GM20000 (cell line): ENCODE measurements at regions not wholly inside any gene's neighbourhood (a gene's known extent, or its start where the extent isn't known, plus 50 kb on each side); places are given as distances from the start of the nearest gene placed in this dataset.

Experiments
- DNase-seq: peaks from one replicate; pipeline ENCODE4 v3.0.0; 2012; ENCODE audit warnings: low spot score
- TF ChIP-seq, protein P1 (sequence below): IDR thresholded peaks from 2 replicates; pipeline ENCODE4 v1.5.1; 2012; ENCODE audit warnings: mild to moderate bottlenecking, control low read depth; ENCODE audit errors: extremely low read depth, missing control alignments

DNA sequence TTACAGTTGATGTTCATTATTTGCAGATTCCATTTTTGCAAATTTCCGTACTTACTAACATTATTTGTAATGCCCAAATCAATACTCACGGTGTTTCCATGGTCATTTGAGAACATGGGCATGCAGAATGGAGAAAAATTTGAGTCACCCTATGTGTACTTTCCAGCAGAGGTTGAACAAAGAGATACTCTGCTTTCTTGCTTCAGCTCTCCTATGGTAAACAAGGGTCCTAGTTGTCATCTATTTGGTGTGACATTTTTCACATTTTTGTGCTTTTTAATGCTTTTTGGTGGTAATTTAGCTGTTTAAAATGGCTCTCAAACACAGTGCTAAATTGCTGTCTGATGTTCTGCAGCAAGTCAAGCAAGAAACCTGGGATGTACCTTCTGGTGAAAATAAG lies 444.4 kb upstream of the CELF4 start:
- DNase-seq, result no peak
- TF ChIP-seq, protein P1, sequence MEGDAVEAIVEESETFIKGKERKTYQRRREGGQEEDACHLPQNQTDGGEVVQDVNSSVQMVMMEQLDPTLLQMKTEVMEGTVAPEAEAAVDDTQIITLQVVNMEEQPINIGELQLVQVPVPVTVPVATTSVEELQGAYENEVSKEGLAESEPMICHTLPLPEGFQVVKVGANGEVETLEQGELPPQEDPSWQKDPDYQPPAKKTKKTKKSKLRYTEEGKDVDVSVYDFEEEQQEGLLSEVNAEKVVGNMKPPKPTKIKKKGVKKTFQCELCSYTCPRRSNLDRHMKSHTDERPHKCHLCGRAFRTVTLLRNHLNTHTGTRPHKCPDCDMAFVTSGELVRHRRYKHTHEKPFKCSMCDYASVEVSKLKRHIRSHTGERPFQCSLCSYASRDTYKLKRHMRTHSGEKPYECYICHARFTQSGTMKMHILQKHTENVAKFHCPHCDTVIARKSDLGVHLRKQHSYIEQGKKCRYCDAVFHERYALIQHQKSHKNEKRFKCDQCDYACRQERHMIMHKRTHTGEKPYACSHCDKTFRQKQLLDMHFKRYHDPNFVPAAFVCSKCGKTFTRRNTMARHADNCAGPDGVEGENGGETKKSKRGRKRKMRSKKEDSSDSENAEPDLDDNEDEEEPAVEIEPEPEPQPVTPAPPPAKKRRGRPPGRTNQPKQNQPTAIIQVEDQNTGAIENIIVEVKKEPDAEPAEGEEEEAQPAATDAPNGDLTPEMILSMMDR, result no peak

DNA sequence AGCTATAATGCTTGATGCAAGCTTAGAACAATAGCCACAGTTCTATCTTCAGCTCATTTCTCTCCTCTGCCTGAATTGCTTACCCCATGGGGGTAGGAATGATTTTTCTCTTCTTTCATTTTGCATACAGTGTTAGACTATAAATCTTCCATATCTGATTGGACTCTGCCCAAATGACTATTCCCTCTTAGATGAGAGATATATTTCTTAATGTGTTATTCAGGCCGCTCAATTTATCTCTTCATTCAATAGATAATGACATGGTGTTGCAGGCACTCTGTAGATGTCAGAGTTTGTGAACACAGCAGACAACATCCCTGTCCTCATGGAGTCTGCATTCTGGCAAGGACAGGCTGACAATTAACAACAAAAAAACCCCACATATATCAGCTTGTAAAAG lies 443.7 kb upstream of the CELF4 start:
- no peak for DNase-seq
- TF ChIP-seq, protein P1, result no peak

DNA sequence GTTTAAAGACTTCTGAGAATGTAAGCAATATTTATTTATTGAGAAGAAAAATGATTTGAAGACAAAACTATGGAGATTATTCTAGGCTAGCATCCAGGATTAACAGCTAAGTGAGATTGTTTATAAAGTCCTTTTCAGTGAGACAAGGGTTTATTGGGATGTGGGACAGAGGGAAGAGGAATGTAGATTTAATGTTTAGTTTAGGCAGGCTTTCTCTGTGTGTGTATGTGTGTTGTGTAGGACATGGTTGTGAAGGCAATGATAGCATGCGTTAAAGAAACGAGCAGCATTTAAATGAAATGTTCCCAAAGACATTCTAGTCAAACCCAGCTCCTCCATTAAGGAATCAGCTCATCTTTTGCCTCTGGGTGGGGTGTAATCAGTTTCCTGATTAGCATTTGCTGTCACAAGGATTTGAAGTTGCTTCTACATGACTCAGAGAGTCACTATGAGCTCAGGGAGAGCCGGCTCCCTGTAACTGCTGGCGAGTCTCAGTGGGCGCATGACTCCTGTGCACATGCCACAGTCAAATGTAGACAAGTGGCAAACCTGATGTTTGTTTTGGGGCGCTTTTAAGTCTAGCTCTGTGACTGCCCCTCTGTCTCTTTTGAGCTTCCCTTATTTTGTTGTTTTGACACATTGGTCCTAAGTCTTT lies 442.2 kb upstream of the CELF4 start:
- no peak for DNase-seq
- TF ChIP-seq, protein P1, result no peak

DNA sequence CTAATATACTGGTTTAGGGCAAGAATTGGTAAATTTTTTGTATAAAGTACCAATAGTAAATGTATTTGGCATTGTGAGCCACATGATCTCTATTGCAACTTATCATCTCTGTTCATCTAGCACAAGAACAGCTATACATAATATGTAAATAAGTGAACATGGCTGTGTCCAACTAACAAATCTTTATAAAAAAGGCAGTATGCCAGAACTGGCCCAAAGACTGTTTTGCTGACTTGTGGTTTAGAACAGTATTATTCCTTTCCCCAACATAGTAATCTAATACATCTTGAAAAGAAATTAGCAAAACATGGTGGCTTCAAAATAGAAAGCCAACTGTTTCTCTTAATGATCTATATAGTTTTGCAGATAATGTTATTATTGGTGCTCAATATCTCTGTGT lies 441.4 kb upstream of the CELF4 start:
- DNase-seq, result no peak
- TF ChIP-seq, protein P1, result no peak

DNA sequence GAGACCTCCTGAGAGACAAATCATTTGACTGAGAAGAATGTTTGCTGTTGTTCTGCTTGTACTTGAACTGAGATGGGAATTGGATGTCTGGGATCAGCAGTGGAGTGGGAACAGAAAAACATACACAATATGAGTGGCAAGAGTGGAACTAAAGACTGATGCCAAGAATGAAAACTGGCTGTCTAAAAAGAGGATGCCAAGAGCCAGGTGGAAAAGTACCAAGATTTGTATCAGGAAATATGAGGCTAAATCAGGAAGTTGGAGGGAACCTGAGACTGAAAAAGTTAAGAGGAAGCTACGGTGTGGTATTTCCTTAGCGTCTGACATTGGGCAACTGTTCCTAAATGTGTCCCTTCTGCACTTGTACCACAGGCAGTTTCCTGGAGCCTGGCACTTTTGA lies 440.9 kb upstream of the CELF4 start:
- no peak for DNase-seq
- TF ChIP-seq, protein P1, result no peak

DNA sequence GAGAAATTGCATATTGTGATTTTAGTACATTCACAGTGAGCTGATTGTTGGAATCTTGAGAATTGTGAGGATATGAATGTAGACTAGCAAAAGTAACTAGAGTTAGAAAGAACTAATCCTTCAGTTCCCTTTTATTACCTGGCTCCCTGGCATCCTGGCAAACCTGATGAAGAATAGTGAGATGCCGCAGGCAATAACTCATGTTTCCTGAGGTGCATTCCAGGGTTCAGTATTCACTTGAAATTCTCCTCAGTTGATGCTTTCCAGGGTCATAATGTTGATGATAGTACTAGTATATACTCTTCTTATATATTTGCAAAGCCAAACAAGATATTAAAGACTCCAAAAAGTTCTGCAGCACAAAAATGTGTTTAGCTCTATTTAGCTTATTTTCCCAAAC lies 432.1 kb upstream of the CELF4 start:
- no peak for DNase-seq
- TF ChIP-seq, protein P1, result no peak

DNA sequence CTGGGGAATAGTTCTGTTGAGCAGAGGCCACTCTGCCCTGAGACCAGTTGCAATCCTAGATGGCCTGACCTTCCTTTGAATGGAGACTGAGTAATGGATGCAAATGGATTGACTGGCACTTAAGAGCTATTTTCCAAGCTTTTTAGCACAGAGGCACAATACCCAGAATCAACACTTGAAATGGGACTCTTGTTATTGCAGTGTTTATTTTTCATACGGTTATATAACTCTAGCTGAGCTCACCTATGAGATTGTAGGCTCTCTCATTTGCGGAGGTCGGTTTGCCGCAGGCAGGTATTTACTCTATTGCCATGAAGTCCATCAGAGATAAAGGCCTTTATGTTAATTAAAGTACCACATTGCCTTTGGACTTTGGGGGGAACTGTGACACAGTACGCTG lies 422.3 kb upstream of the CELF4 start:
- no peak for DNase-seq
- TF ChIP-seq, protein P1, result no peak
